ENCODE measurements at regions not wholly inside any gene's neighbourhood (a gene's known extent, or its start where the extent isn't known, plus 50 kb on each side); places are given as distances from the start of the nearest gene placed in this dataset.
"Not testable (repeated sequence)": the region's sequence is repeated elsewhere in the genome, so short reads cannot be mapped to it uniquely, and the experiment has no call there.

DNA sequence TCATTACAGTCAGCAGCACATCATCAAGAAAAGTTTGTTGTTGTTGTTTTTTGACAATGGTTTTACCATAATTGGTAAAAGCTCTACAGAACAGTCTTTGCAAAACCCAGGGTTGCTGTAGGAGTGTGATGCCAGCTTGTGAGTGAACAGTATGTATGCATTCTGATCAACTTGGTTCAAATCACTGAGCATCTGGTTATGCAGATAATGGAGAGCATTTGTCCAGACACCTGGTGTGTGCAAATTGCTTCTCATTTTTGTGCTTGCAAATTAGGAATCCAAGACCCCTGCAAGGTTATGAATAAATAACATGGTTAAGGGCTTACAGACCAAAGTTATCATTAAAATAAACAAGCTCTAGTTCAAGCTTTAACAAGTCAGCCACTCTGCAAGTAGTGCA is 448.7 kb upstream of the ACTBL2 start:
- ATAC-seq (ENCODE audit: low read depth) (no peak), DNase-seq (no peak)
- H3K9ac ChIP-seq (ENCODE audit: low read length): no peak overlapping the region
- no peaks in the 10 kb centered on the region for H3K79me2 ChIP-seq (ENCODE audit: control insufficient read depth, insufficient read depth, low read length)
- H3K4me1 ChIP-seq (ENCODE audit: control insufficient read depth in 2 of 2, insufficient read depth in 2 of 2, low read length in 2 of 2): no peaks in the 10 kb centered on the region
- ChIA-PET POLR2A (no interaction called here), CTCF (no interaction called here)
- no peaks in the 10 kb centered on the region for H3K27me3 Mint-ChIP-seq
- no peak overlapping the region for H3K4me3 ChIP-seq (ENCODE audit: control extremely low read depth in 1 of 5, extremely low read depth in 1 of 5, insufficient read depth in 1 of 5, low read depth in 2 of 5, low read length in 4 of 5)
- intact Hi-C loops (cut with micrococcal nuclease): no loop called here
- H2AFZ ChIP-seq (ENCODE audit: insufficient read depth, low read depth, low read length, poor library complexity, severe bottlenecking): no peak overlapping the region
- no peak overlapping the region for H3K4me2 ChIP-seq (replicated peaks; ENCODE audit: low read depth, low read length, poor library complexity, severe bottlenecking)
- H3K4me1 Mint-ChIP-seq: no peaks in the 10 kb centered on the region
- H3K9me3 ChIP-seq (ENCODE audit: control extremely low read depth in 1 of 3, control insufficient read depth in 2 of 3, insufficient read depth in 1 of 3, low read length in 2 of 3): no peaks in the 10 kb centered on the region
- H3K27ac ChIP-seq (ENCODE audit: low read length in 2 of 2): no peak overlapping the region
- no peaks in the 10 kb centered on the region for H3K36me3 ChIP-seq (replicated peaks in 1 of 2; ENCODE audit: control extremely low read depth in 1 of 2, control insufficient read depth in 1 of 2, extremely low read depth in 1 of 2, insufficient read depth in 2 of 2, low read length in 1 of 2)
- no peak overlapping the region for H3K4me3 Mint-ChIP-seq
- H4K20me1 ChIP-seq (ENCODE audit: control insufficient read depth, insufficient read depth, low read length, poor library complexity, severe bottlenecking): no peaks in the 10 kb centered on the region
- H3K9me3 Mint-ChIP-seq (ENCODE audit: insufficient read depth): peaks cover 8% of the 10 kb centered on the region
- H3K27me3 ChIP-seq (replicated peaks in 1 of 4; ENCODE audit: control extremely low read depth in 1 of 4, control insufficient read depth in 3 of 4, insufficient read depth in 4 of 4, low read length in 3 of 4): no peaks in the 10 kb centered on the region
- H3K27ac Mint-ChIP-seq: no peak overlapping the region
- TF ChIP-seq, protein P1, sequence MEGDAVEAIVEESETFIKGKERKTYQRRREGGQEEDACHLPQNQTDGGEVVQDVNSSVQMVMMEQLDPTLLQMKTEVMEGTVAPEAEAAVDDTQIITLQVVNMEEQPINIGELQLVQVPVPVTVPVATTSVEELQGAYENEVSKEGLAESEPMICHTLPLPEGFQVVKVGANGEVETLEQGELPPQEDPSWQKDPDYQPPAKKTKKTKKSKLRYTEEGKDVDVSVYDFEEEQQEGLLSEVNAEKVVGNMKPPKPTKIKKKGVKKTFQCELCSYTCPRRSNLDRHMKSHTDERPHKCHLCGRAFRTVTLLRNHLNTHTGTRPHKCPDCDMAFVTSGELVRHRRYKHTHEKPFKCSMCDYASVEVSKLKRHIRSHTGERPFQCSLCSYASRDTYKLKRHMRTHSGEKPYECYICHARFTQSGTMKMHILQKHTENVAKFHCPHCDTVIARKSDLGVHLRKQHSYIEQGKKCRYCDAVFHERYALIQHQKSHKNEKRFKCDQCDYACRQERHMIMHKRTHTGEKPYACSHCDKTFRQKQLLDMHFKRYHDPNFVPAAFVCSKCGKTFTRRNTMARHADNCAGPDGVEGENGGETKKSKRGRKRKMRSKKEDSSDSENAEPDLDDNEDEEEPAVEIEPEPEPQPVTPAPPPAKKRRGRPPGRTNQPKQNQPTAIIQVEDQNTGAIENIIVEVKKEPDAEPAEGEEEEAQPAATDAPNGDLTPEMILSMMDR (IDR thresholded peaks at IDR 0.05): no peak
- TF ChIP-seq EZH2 (IDR thresholded peaks at IDR 0.05; ENCODE audit: borderline replicate concordance, insufficient read depth, low read depth, low read length, poor library complexity, severe bottlenecking): no peak

DNA sequence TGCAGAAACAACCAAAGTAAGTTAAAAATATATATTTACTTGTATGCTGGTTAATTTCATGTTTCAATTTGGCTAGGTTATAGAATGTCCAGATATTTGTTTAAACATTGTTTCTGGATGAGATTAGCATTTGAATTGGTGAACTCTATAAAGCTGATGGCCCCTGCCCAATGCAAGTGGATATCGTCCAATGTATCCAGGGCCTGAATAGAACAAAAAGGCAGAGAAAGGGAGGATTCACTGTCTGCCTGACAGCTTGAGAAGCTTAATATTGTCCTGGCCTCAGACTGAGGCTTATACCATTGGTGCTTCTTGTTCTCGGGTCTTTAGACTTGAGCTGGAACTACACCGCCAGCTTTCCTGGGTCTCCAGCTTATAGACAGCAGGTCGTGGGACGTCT is 446.7 kb upstream of the ACTBL2 start:
- H3K4me1 Mint-ChIP-seq: no peaks in the 10 kb centered on the region
- POLR2A ChIA-PET: no interaction called here
- no peak for DNase-seq

DNA sequence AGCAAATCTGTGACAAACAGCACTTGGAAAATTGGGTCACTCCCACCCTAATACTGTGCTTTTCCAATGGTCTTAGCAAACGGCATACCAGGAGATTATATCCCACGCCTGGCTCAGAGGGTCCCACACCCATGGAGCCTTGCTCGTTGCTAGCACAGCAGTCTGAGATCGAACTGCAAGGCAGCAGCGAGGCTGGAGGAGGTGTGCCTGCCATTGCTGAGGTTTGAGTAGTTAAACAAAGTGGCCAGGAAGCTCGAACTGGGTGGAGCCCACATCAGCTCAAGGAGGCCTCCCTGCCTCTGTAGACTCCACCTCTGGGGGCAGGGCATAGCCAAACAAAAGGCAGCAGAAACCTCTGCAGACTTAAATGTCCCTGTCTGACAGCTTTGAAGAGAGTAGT is 440.5 kb upstream of the ACTBL2 start:
- 98% methylated on average over 5 of the region's 6 CpGs for WGBS (ENCODE audit: insufficient coverage)
- H3K4me3 Mint-ChIP-seq; H3K4me1 ChIP-seq (ENCODE audit: control insufficient read depth in 2 of 2, insufficient read depth in 2 of 2, low read length in 2 of 2); H3K27ac Mint-ChIP-seq; H2AFZ ChIP-seq (ENCODE audit: insufficient read depth, low read depth, low read length, poor library complexity, severe bottlenecking); CTCF ChIA-PET; H3K9ac ChIP-seq (ENCODE audit: low read length); H3K27ac ChIP-seq (ENCODE audit: low read length in 2 of 2); H3K27me3 ChIP-seq (replicated peaks in 1 of 4; ENCODE audit: control extremely low read depth in 1 of 4, control insufficient read depth in 3 of 4, insufficient read depth in 4 of 4, low read length in 3 of 4); H3K9me3 Mint-ChIP-seq (ENCODE audit: insufficient read depth); H3K4me1 Mint-ChIP-seq; POLR2A ChIA-PET; H3K79me2 ChIP-seq (ENCODE audit: control insufficient read depth, insufficient read depth, low read length); DNase-seq; H3K4me3 ChIP-seq (ENCODE audit: control extremely low read depth in 1 of 5, extremely low read depth in 1 of 5, insufficient read depth in 1 of 5, low read depth in 2 of 5, low read length in 4 of 5); H3K4me2 ChIP-seq (replicated peaks; ENCODE audit: low read depth, low read length, poor library complexity, severe bottlenecking); intact Hi-C loops (cut with micrococcal nuclease); H3K27me3 Mint-ChIP-seq; H4K20me1 ChIP-seq (ENCODE audit: control insufficient read depth, insufficient read depth, low read length, poor library complexity, severe bottlenecking); ATAC-seq (ENCODE audit: low read depth); H3K9me3 ChIP-seq (ENCODE audit: control extremely low read depth in 1 of 3, control insufficient read depth in 2 of 3, insufficient read depth in 1 of 3, low read length in 2 of 3); H3K36me3 ChIP-seq (replicated peaks in 1 of 2; ENCODE audit: control extremely low read depth in 1 of 2, control insufficient read depth in 1 of 2, extremely low read depth in 1 of 2, insufficient read depth in 2 of 2, low read length in 1 of 2): not testable (repeated sequence)

More for the DNA sequence above, 446.7 kb upstream of the ACTBL2 start:
- no peaks in the 10 kb centered on the region for H3K27me3 Mint-ChIP-seq
- peaks cover 11% of the 10 kb centered on the region for H3K9me3 Mint-ChIP-seq (ENCODE audit: insufficient read depth)
- no peak overlapping the region for H3K4me2 ChIP-seq (replicated peaks; ENCODE audit: low read depth, low read length, poor library complexity, severe bottlenecking)
- no peak overlapping the region for H2AFZ ChIP-seq (ENCODE audit: insufficient read depth, low read depth, low read length, poor library complexity, severe bottlenecking)
- no peak for TF ChIP-seq EZH2 (IDR thresholded peaks at IDR 0.05; ENCODE audit: borderline replicate concordance, insufficient read depth, low read depth, low read length, poor library complexity, severe bottlenecking)
- TF ChIP-seq, protein P1 (IDR thresholded peaks at IDR 0.05): no peak
- H3K4me3 ChIP-seq (ENCODE audit: control extremely low read depth in 1 of 5, extremely low read depth in 1 of 5, insufficient read depth in 1 of 5, low read depth in 2 of 5, low read length in 4 of 5): no peak overlapping the region
- H3K36me3 ChIP-seq (replicated peaks in 1 of 2; ENCODE audit: control extremely low read depth in 1 of 2, control insufficient read depth in 1 of 2, extremely low read depth in 1 of 2, insufficient read depth in 2 of 2, low read length in 1 of 2): no peaks in the 10 kb centered on the region
- ATAC-seq (ENCODE audit: low read depth): no peak
- no peaks in the 10 kb centered on the region for H3K4me1 ChIP-seq (ENCODE audit: control insufficient read depth in 2 of 2, insufficient read depth in 2 of 2, low read length in 2 of 2)
- H3K9ac ChIP-seq (ENCODE audit: low read length): no peak overlapping the region
- no peaks in the 10 kb centered on the region for H4K20me1 ChIP-seq (ENCODE audit: control insufficient read depth, insufficient read depth, low read length, poor library complexity, severe bottlenecking)
- no peak overlapping the region for H3K27ac Mint-ChIP-seq
- no peaks in the 10 kb centered on the region for H3K79me2 ChIP-seq (ENCODE audit: control insufficient read depth, insufficient read depth, low read length)
- no peak overlapping the region for H3K4me3 Mint-ChIP-seq
- no peaks in the 10 kb centered on the region for H3K27me3 ChIP-seq (replicated peaks in 1 of 4; ENCODE audit: control extremely low read depth in 1 of 4, control insufficient read depth in 3 of 4, insufficient read depth in 4 of 4, low read length in 3 of 4)
- CTCF ChIA-PET: no interaction called here
- no peak overlapping the region for H3K27ac ChIP-seq (ENCODE audit: low read length in 2 of 2)
- no peaks in the 10 kb centered on the region for H3K9me3 ChIP-seq (ENCODE audit: control extremely low read depth in 1 of 3, control insufficient read depth in 2 of 3, insufficient read depth in 1 of 3, low read length in 2 of 3)
- intact Hi-C loops (cut with micrococcal nuclease): no loop called here
- WGBS (ENCODE audit: insufficient coverage): 100% methylated on average over 3 of the region's 5 CpGs
